ENCODE measurements at regions not wholly inside any gene's neighbourhood (a gene's known extent, or its start where the extent isn't known, plus 50 kb on each side); places are given as distances from the start of the nearest gene placed in this dataset.

DNA sequence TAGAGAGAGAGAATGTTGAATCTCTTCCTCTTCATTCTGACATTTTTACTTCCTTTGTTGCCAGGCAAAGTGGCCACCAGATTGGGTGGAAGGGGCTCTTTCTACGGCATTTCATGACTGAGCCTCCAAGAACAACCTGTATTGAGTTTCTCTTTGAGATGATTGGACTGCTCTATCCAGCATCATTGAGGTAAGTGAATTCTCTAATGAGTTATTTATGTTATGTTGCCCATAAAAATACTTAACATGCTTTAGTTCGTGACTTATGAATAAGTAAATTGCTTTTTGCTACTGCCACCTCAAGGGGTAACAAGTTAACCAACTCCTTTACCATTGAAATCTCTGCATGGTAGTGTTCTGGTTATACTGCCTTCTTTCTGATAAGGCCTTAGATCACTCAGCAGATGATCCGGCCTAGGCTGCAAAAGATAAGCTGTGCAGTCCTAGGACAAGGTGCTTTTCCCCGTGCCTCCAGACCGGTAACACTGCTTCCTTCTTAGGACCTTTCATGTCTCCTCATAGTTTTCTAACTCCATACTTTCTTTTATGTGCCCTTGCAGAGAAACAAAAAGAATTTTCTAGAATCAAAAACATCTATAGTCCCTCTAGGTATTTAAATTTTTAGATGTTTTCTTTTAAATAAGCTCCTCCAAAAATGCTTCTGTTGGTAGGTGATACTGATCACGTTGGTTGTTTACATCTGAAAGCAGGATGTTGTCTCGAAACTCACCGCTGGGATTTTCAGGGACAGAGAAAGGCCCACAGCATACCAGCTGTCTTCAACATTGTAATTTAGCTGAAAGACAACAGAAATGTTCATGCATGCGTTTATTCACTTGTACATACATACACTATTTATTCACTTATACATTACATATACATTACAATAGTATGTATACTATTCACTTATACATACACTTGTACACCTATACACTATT is 157.1 kb upstream of the RBPJ start:
- Histone ChIP-seq H3K9me3 (ENCODE audit: control extremely low read depth in 1 of 3, control insufficient read depth in 2 of 3, insufficient read depth in 1 of 3, low read length in 2 of 3) (no peaks in the 10 kb centered on the region), H3K4me3 (ENCODE audit: control extremely low read depth in 1 of 5, extremely low read depth in 1 of 5, insufficient read depth in 1 of 5, low read depth in 2 of 5, low read length in 4 of 5) (no peak overlapping the region), H3K4me1 (ENCODE audit: control insufficient read depth in 2 of 2, insufficient read depth in 2 of 2, low read length in 2 of 2) (no peaks in the 10 kb centered on the region), H3K79me2 (ENCODE audit: control insufficient read depth, insufficient read depth, low read length) (no peaks in the 10 kb centered on the region), H3K4me2 (replicated peaks; ENCODE audit: low read depth, low read length, poor library complexity, severe bottlenecking) (no peak overlapping the region), H3K27ac (ENCODE audit: low read length in 2 of 2) (no peak overlapping the region), H3K36me3 (replicated peaks in 1 of 2; ENCODE audit: control extremely low read depth in 1 of 2, control insufficient read depth in 1 of 2, extremely low read depth in 1 of 2, insufficient read depth in 2 of 2, low read length in 1 of 2) (no peaks in the 10 kb centered on the region), H3K27me3 (replicated peaks in 1 of 4; ENCODE audit: control extremely low read depth in 1 of 4, control insufficient read depth in 3 of 4, insufficient read depth in 4 of 4, low read length in 3 of 4) (no peaks in the 10 kb centered on the region), H4K20me1 (ENCODE audit: control insufficient read depth, insufficient read depth, low read length, poor library complexity, severe bottlenecking) (no peaks in the 10 kb centered on the region), H3K9ac (ENCODE audit: low read length) (no peak overlapping the region), H2AFZ (ENCODE audit: insufficient read depth, low read depth, low read length, poor library complexity, severe bottlenecking) (no peak overlapping the region)
- no peak for TF ChIP-seq EZH2 (IDR thresholded peaks at IDR 0.05; ENCODE audit: borderline replicate concordance, insufficient read depth, low read depth, low read length, poor library complexity, severe bottlenecking)
- TF ChIP-seq CTCF (IDR thresholded peaks at IDR 0.05): no peak
- no peaks in the 10 kb centered on the region for H3K9me3 Mint-ChIP-seq (ENCODE audit: insufficient read depth)
- DNase-seq (no peak), ATAC-seq (ENCODE audit: low read depth) (no peak)
- H3K4me3 Mint-ChIP-seq: no peak overlapping the region
- ChIA-PET POLR2A (no interaction called here), CTCF (interaction anchor here (1.1 kb wide), 1 partner anchor 30 kb away, joined by 3 read pairs; no protein-coding TSS in a partner anchor)
- peaks cover 4% of the 10 kb centered on the region for H3K27me3 Mint-ChIP-seq
- no peak overlapping the region for H3K27ac Mint-ChIP-seq
- WGBS (ENCODE audit: insufficient coverage): 97% methylated on average over 6 of the region's 9 CpGs
- H3K4me1 Mint-ChIP-seq: no peaks in the 10 kb centered on the region
- intact Hi-C loops (cut with micrococcal nuclease): no loop called here

- H3K36me3 ChIP-seq (replicated peaks in 1 of 2; ENCODE audit: control extremely low read depth in 1 of 2, control insufficient read depth in 1 of 2, extremely low read depth in 1 of 2, insufficient read depth in 2 of 2, low read length in 1 of 2): no peaks in the 10 kb centered on the region
- Mint-ChIP-seq H3K4me1 (peaks cover 5% of the 10 kb centered on the region), H3K9me3 (ENCODE audit: insufficient read depth) (no peaks in the 10 kb centered on the region), H3K27ac (no peak overlapping the region), H3K4me3 (no peak overlapping the region), H3K27me3 (peaks cover 14% of the 10 kb centered on the region)
- peaks cover 0 to 5% (median 0%) of the 10 kb centered on the region in 4 experiments for H3K27me3 ChIP-seq (replicated peaks in 1 of 4; ENCODE audit: control extremely low read depth in 1 of 4, control insufficient read depth in 3 of 4, insufficient read depth in 4 of 4, low read length in 3 of 4)
- TF ChIP-seq EZH2 (IDR thresholded peaks at IDR 0.05; ENCODE audit: borderline replicate concordance, insufficient read depth, low read depth, low read length, poor library complexity, severe bottlenecking) (no peak), CTCF (IDR thresholded peaks at IDR 0.05) (no peak)
- ChIA-PET CTCF (no interaction called here), POLR2A (no interaction called here)
- no peak overlapping the region for H2AFZ ChIP-seq (ENCODE audit: insufficient read depth, low read depth, low read length, poor library complexity, severe bottlenecking)
- peaks cover 0 to 7% of the 10 kb centered on the region in 2 donors for H3K4me1 ChIP-seq (ENCODE audit: control insufficient read depth in 2 of 2, insufficient read depth in 2 of 2, low read length in 2 of 2)
- no peak overlapping the region for H3K4me3 ChIP-seq (ENCODE audit: control extremely low read depth in 1 of 5, extremely low read depth in 1 of 5, insufficient read depth in 1 of 5, low read depth in 2 of 5, low read length in 4 of 5)
- H3K79me2 ChIP-seq (ENCODE audit: control insufficient read depth, insufficient read depth, low read length): no peaks in the 10 kb centered on the region
- no peak overlapping the region for H3K9ac ChIP-seq (ENCODE audit: low read length)
- ATAC-seq (ENCODE audit: low read depth): no peak
- WGBS (ENCODE audit: insufficient coverage): 92% methylated on average over 4 of the region's 5 CpGs
- H4K20me1 ChIP-seq (ENCODE audit: control insufficient read depth, insufficient read depth, low read length, poor library complexity, severe bottlenecking): no peaks in the 10 kb centered on the region
- no peak for DNase-seq
- H3K9me3 ChIP-seq (ENCODE audit: control extremely low read depth in 1 of 3, control insufficient read depth in 2 of 3, insufficient read depth in 1 of 3, low read length in 2 of 3): no peaks in the 10 kb centered on the region
- H3K4me2 ChIP-seq (replicated peaks; ENCODE audit: low read depth, low read length, poor library complexity, severe bottlenecking): no peak overlapping the region
- intact Hi-C loops (cut with micrococcal nuclease): no loop called here
- no peak overlapping the region for H3K27ac ChIP-seq (ENCODE audit: low read length in 2 of 2)
Observed at GRCh38 chr4:26171501-26171900, 149.3 kb upstream of the RBPJ start.
